ENCODE measurements at regions not wholly inside any gene's neighbourhood (a gene's known extent, or its start where the extent isn't known, plus 50 kb on each side); places are given as distances from the start of the nearest gene placed in this dataset.

GRCh38 chr19:29018542-29018941, 194.4 kb downstream of the UQCRFS1 start:
- no peak for TF ChIP-seq POLR2A (IDR thresholded peaks at IDR 0.05)
- TF ChIP-seq CTCF (IDR thresholded peaks at IDR 0.05): no peak
